ENCODE measurements at regions not wholly inside any gene's neighbourhood (a gene's known extent, or its start where the extent isn't known, plus 50 kb on each side); places are given as distances from the start of the nearest gene placed in this dataset.

GRCh38 chr15:46576646-46577395 is 942.0 kb downstream of the SQOR start (continued):
- TF ChIP-seq MAFG (CRISPR knock-in tag; IDR thresholded peaks at IDR 0.05) (no peak), SIX4 (CRISPR knock-in tag; IDR thresholded peaks at IDR 0.05) (no peak), PRDM15 (CRISPR knock-in tag; IDR thresholded peaks at IDR 0.05) (no peak), NFYC (CRISPR knock-in tag; IDR thresholded peaks at IDR 0.05) (no peak), HHEX (CRISPR knock-in tag; IDR thresholded peaks at IDR 0.05) (no peak), ATF5 (CRISPR knock-in tag; IDR thresholded peaks at IDR 0.05; ENCODE audit: low read depth) (no peak), ARNT2 (CRISPR knock-in tag; IDR thresholded peaks at IDR 0.05; ENCODE audit: low read depth) (no peak), MZF1 (CRISPR knock-in tag; IDR thresholded peaks at IDR 0.05; ENCODE audit: borderline replicate concordance) (no peak), FOXO4 (CRISPR knock-in tag; conservative IDR thresholded peaks at IDR 0.05) (no peak), SNAPC5 (CRISPR knock-in tag; IDR thresholded peaks at IDR 0.05; ENCODE audit: borderline replicate concordance) (no peak), ZSCAN22 (CRISPR knock-in tag; IDR thresholded peaks at IDR 0.05) (no peak), ZMYM3 (CRISPR knock-in tag; IDR thresholded peaks at IDR 0.05) (no peak)
